ENCODE measurements at regions not wholly inside any gene's neighbourhood (a gene's known extent, or its start where the extent isn't known, plus 50 kb on each side); places are given as distances from the start of the nearest gene placed in this dataset.

- Mint-ChIP-seq H3K9me3 (no peaks in the 10 kb centered on the region), H3K36me3 (ENCODE audit: insufficient read depth) (no peaks in the 10 kb centered on the region), H3K27me3 (ENCODE audit: low read depth) (peaks cover 7% of the 10 kb centered on the region), H3K4me1 (ENCODE audit: low read depth) (no peaks in the 10 kb centered on the region), H3K4me3 (no peak overlapping the region)
- DNase-seq: no peak
- no peak for ATAC-seq
Measured at GRCh38 chr9:120212853-120213200, 367.1 kb downstream of the CDK5RAP2 start.

- H3K4me3 Mint-ChIP-seq: no peak overlapping the region
- no peaks in the 10 kb centered on the region for H3K4me1 Mint-ChIP-seq (ENCODE audit: low read depth)
- DNase-seq (no peak), ATAC-seq (no peak)
- peaks cover 9% of the 10 kb centered on the region for H3K27me3 Mint-ChIP-seq (ENCODE audit: low read depth)
- H3K36me3 Mint-ChIP-seq (ENCODE audit: insufficient read depth): no peaks in the 10 kb centered on the region
- H3K9me3 Mint-ChIP-seq: no peaks in the 10 kb centered on the region
Measured at GRCh38 chr9:120212153-120212852, 367.7 kb downstream of the CDK5RAP2 start.

DNA sequence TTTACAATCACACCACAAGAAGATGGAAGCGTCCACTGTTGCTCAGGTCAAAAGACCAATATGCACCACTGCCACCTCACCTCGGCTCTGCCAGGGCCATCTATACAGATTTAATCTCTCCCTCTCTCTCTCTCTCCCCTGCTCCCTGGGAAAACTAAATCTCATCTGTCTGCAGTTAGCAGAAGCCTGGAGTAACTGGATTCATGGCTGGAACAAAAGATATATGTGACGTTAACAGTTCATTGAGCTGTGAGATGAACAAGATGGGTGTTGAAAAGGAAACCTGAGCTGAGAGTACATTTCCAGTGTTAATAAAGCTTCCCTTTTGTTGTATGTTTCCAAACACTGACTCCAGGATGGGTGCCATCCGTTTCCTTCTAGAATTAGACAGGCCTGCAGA lies 369.7 kb downstream of the CDK5RAP2 start:
- peaks cover 9% of the 10 kb centered on the region for H3K27me3 Mint-ChIP-seq (ENCODE audit: low read depth)
- no peaks in the 10 kb centered on the region for H3K36me3 Mint-ChIP-seq (ENCODE audit: insufficient read depth)
- ATAC-seq (no peak), DNase-seq (no peak)
- no peak overlapping the region for H3K4me3 Mint-ChIP-seq
- no peaks in the 10 kb centered on the region for H3K9me3 Mint-ChIP-seq
- H3K4me1 Mint-ChIP-seq (ENCODE audit: low read depth): no peaks in the 10 kb centered on the region

GRCh38 chr9:120202856-120203654 lies 376.9 kb downstream of the CDK5RAP2 start:
- Mint-ChIP-seq H3K9me3 (peaks cover 3% of the 10 kb centered on the region), H3K4me3 (no peak overlapping the region), H3K27me3 (ENCODE audit: low read depth) (peaks cover 2% of the 10 kb centered on the region), H3K4me1 (ENCODE audit: low read depth) (no peaks in the 10 kb centered on the region), H3K36me3 (ENCODE audit: insufficient read depth) (no peaks in the 10 kb centered on the region)
- no peak for DNase-seq
- no peak for ATAC-seq

DNA sequence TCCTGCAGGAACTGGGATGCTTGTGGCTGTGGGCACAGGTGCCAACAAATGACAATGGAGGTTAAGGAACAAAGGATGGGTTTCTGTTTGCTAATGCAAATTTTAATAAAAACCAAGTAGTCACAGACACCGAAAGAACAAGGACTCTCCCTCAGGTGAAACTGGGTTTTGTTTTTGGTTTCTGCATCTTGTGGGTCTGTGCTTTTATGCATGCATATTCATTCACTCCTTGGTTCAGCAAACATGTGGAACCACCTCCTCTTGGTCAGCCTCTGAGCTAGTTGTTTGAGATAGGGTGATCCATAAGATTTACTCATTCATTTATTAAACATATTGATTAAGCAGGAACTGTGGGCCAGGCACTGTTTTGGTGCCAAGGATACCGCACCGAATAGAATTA lies 381.9 kb downstream of the CDK5RAP2 start:
- no peaks in the 10 kb centered on the region for H3K4me1 Mint-ChIP-seq (ENCODE audit: low read depth)
- H3K27me3 Mint-ChIP-seq (ENCODE audit: low read depth): no peaks in the 10 kb centered on the region
- H3K4me3 Mint-ChIP-seq: no peak overlapping the region
- ATAC-seq (no peak), DNase-seq (no peak)
- no peaks in the 10 kb centered on the region for H3K36me3 Mint-ChIP-seq (ENCODE audit: insufficient read depth)
- peaks cover 3% of the 10 kb centered on the region for H3K9me3 Mint-ChIP-seq

DNA sequence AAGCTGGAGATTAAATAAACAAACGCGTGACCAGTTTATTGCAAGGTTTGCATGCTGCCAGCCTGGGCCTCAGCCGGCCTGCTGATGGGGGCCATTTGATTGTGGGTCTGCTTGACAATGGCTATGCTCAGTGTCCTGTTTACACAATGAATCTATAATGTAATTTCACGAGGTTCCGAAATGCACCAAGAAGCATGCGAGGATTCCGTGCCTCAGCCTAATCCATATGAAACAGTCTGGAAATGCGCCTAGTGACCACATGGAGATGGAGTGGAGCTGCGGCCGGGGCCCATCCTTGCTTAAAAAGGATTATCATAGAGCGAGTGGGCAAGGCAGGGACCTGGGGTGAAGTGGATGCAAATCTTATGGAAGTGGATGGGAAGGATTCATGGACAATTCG lies 382.4 kb downstream of the CDK5RAP2 start:
- H3K9me3 Mint-ChIP-seq: peaks cover 3% of the 10 kb centered on the region
- H3K36me3 Mint-ChIP-seq (ENCODE audit: insufficient read depth): no peaks in the 10 kb centered on the region
- ATAC-seq: no peak
- no peaks in the 10 kb centered on the region for H3K27me3 Mint-ChIP-seq (ENCODE audit: low read depth)
- H3K4me3 Mint-ChIP-seq: no peak overlapping the region
- DNase-seq: no peak
- no peaks in the 10 kb centered on the region for H3K4me1 Mint-ChIP-seq (ENCODE audit: low read depth)

GRCh38 chr9:120191141-120191540 lies 388.8 kb downstream of the CDK5RAP2 start:
- Mint-ChIP-seq H3K4me3 (no peak overlapping the region), H3K4me1 (ENCODE audit: low read depth) (no peaks in the 10 kb centered on the region), H3K9me3 (no peaks in the 10 kb centered on the region), H3K36me3 (ENCODE audit: insufficient read depth) (no peaks in the 10 kb centered on the region), H3K27me3 (ENCODE audit: low read depth) (peaks cover 10% of the 10 kb centered on the region)
- ATAC-seq (no peak), DNase-seq (no peak)

DNA sequence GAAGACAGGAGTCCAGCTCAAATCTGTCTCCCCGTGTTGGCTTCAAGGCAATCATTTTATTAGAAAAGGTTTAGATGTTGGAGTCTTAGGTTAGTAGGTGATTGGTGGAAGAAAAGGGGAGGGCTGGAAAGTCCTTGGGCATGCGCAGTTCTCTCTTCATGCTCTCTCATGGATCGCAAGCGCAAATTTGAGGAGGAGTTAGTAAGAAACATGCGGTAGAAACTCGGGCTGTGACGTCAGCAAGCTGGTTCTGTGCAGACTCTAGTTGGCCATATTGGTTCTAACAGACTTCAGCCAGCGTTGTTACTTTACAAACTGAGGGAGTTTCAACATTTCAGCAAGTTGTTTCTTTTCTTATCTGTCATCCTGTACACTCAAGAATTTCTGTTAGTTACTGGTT lies 392.2 kb downstream of the CDK5RAP2 start:
- Mint-ChIP-seq H3K9me3 (no peaks in the 10 kb centered on the region), H3K27me3 (ENCODE audit: low read depth) (peaks cover 13% of the 10 kb centered on the region), H3K4me3 (no peak overlapping the region), H3K4me1 (ENCODE audit: low read depth) (no peaks in the 10 kb centered on the region), H3K36me3 (ENCODE audit: insufficient read depth) (no peaks in the 10 kb centered on the region)
- DNase-seq (no peak), ATAC-seq (no peak)

DNA sequence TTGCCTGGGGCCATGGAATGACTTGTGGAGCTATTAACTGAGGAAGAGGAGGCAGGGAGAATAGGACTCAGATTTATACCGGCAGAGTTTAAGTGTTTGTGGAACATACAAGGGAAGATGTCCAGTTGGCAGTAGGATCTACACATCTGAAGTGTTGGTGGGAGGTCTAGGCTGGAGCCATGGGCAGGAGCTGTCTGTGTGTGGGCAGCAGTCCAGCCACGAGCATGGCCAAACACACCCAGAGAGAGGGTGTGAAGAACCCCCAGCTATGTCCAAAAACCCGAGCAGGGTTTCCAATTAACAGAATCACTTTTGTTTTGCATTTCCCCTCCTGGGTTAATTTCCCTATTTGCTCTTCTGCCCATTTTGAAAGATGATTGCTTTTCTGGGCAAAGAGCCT lies 393.7 kb downstream of the CDK5RAP2 start:
- no peaks in the 10 kb centered on the region for H3K36me3 Mint-ChIP-seq (ENCODE audit: insufficient read depth)
- no peaks in the 10 kb centered on the region for H3K9me3 Mint-ChIP-seq
- peaks cover 13% of the 10 kb centered on the region for H3K27me3 Mint-ChIP-seq (ENCODE audit: low read depth)
- DNase-seq (no peak), ATAC-seq (no peak)
- no peaks in the 10 kb centered on the region for H3K4me1 Mint-ChIP-seq (ENCODE audit: low read depth)
- no peak overlapping the region for H3K4me3 Mint-ChIP-seq

DNA sequence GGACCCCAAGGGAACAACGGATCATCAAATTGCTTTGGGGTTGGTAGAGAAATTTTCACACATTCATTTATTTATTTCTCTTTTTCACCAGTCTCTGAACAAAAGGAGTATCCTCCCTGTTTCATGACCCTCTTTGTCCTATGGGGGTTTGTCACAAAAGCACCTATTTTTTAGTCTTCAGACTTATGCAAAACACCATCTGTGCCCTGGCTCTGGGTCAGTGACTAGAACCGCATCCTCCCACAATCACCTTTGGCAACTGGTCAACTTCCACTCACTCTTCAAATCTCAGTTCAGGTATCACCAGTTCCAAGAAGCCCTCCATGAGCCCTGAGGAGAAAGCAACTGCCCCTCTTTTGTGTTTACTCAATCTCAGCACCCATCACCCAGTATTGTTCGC lies 395.7 kb downstream of the CDK5RAP2 start:
- no peaks in the 10 kb centered on the region for H3K4me1 Mint-ChIP-seq (ENCODE audit: low read depth)
- H3K9me3 Mint-ChIP-seq: no peaks in the 10 kb centered on the region
- no peak overlapping the region for H3K4me3 Mint-ChIP-seq
- no peak for DNase-seq
- no peak for ATAC-seq
- H3K36me3 Mint-ChIP-seq (ENCODE audit: insufficient read depth): no peaks in the 10 kb centered on the region
- peaks cover 10% of the 10 kb centered on the region for H3K27me3 Mint-ChIP-seq (ENCODE audit: low read depth)

- Mint-ChIP-seq H3K4me1 (ENCODE audit: low read depth) (no peaks in the 10 kb centered on the region), H3K27me3 (ENCODE audit: low read depth) (peaks cover 9% of the 10 kb centered on the region), H3K36me3 (ENCODE audit: insufficient read depth) (no peaks in the 10 kb centered on the region), H3K9me3 (no peaks in the 10 kb centered on the region), H3K4me3 (no peak overlapping the region)
- DNase-seq: no peak
- no peak for ATAC-seq
Measured at GRCh38 chr9:120183615-120184014, 396.4 kb downstream of the CDK5RAP2 start.

DNA sequence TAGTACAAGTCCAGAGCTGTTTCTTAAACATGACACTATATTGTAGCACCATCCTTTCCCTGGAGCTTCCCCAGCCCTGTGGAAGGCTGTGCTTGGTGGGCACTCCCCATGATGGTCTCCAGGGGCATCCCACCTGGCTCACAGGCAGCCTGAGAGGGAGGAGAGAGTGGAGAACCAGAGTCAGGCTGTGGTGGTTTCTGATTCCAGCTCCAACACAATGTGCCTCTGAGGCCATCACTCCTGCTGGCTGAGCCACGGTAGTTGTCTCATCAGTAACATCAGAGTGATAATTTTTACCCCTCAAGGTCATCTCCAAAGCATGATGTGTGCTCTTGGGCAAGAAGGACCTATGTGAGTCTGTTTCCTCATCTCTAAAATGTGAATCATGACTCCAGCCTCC lies 398.0 kb downstream of the CDK5RAP2 start:
- no peak for ATAC-seq
- no peaks in the 10 kb centered on the region for H3K4me1 Mint-ChIP-seq (ENCODE audit: low read depth)
- no peaks in the 10 kb centered on the region for H3K9me3 Mint-ChIP-seq
- peaks cover 3% of the 10 kb centered on the region for H3K27me3 Mint-ChIP-seq (ENCODE audit: low read depth)
- DNase-seq: no peak
- no peaks in the 10 kb centered on the region for H3K36me3 Mint-ChIP-seq (ENCODE audit: insufficient read depth)
- H3K4me3 Mint-ChIP-seq: no peak overlapping the region

DNA sequence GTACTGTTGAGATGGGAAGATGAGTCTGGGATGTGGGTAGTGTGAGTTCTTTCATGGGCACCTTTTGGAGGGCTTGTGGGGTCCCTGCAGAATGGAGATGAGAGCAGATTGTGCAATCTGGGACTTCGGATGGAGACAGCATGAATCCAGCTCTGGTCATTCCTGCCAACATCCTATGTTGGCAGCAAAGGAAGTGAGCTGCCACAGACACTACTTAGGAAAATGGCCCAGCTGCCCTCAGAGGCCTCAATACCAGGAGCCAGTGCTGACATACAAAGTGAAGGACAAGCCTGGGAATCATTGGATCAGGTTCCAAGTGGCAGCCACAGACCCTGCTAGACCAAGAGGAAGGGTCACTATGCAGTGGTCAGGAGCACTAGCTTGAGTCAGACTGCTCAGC lies 402.8 kb downstream of the CDK5RAP2 start:
- H3K27me3 Mint-ChIP-seq (ENCODE audit: low read depth): no peaks in the 10 kb centered on the region
- no peak for ATAC-seq

DNA sequence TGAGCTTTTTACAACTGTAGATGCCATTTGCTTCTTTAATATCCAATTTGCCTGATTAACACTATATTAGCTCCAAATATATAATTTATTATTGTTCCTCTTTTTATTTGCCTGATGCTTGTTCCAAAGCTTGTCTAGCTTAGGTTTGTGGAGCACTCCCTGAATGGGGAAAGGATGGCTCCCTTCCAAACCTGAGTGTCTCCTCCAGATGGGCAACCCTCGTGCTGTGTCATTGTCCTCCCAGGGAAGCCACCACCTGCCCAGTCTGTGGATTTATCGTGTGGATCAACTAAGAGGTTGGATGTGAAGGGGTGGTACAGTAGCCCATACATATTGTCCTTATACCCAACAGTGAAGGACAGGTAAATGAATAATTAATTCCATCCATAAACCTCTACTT lies 404.9 kb downstream of the CDK5RAP2 start:
- ATAC-seq: no peak
- no peak for DNase-seq
- Mint-ChIP-seq H3K9me3 (no peaks in the 10 kb centered on the region), H3K27me3 (ENCODE audit: low read depth) (peaks cover 4% of the 10 kb centered on the region), H3K4me1 (ENCODE audit: low read depth) (no peaks in the 10 kb centered on the region), H3K36me3 (ENCODE audit: insufficient read depth) (no peaks in the 10 kb centered on the region), H3K4me3 (no peak overlapping the region)

More for the DNA sequence above, 402.8 kb downstream of the CDK5RAP2 start:
- DNase-seq: no peak
- H3K9me3 Mint-ChIP-seq: no peaks in the 10 kb centered on the region
- H3K36me3 Mint-ChIP-seq (ENCODE audit: insufficient read depth): no peaks in the 10 kb centered on the region
- H3K4me3 Mint-ChIP-seq: no peak overlapping the region
- no peaks in the 10 kb centered on the region for H3K4me1 Mint-ChIP-seq (ENCODE audit: low read depth)

GRCh38 chr9:120161776-120162175 lies 418.2 kb downstream of the CDK5RAP2 start:
- Mint-ChIP-seq H3K27me3 (ENCODE audit: low read depth) (peaks cover 2% of the 10 kb centered on the region), H3K4me3 (no peak overlapping the region), H3K36me3 (ENCODE audit: insufficient read depth) (no peaks in the 10 kb centered on the region), H3K4me1 (ENCODE audit: low read depth) (no peaks in the 10 kb centered on the region), H3K9me3 (peaks cover 7% of the 10 kb centered on the region)
- no peak for ATAC-seq
- DNase-seq: no peak
